ENCODE measurements at regions not wholly inside any gene's neighbourhood (a gene's known extent, or its start where the extent isn't known, plus 50 kb on each side); places are given as distances from the start of the nearest gene placed in this dataset.

- TF ChIP-seq CTCF (IDR thresholded peaks at IDR 0.05) (no peak), POLR2A (IDR thresholded peaks at IDR 0.05) (no peak)
Observed at GRCh38 chr10:78591066-78591465, 477.7 kb upstream of the ZMIZ1 start.

All from right lobe of liver (tissue), 4 donors.